ENCODE measurements at regions not wholly inside any gene's neighbourhood (a gene's known extent, or its start where the extent isn't known, plus 50 kb on each side); places are given as distances from the start of the nearest gene placed in this dataset.

- no peak for TF ChIP-seq POLR2AphosphoS5 (IDR thresholded peaks at IDR 0.05; ENCODE audit: borderline replicate concordance, low read depth, low read length)
- no peak for TF ChIP-seq FOXP2 (optimal IDR thresholded peaks at IDR 0.05; ENCODE audit: control extremely low read depth, extremely low read length, insufficient read depth)
Observed at GRCh38 chr13:55999709-56000108, 1141.0 kb upstream of the PRR20A start.
